GM19238 (cell line): ENCODE measurements at regions not wholly inside any gene's neighbourhood (a gene's known extent, or its start where the extent isn't known, plus 50 kb on each side); places are given as distances from the start of the nearest gene placed in this dataset.
"Not testable (repeated sequence)": the region's sequence is repeated elsewhere in the genome, so short reads cannot be mapped to it uniquely, and the experiment has no call there.

ENCODE experiments used
- DNase-seq: peaks from one replicate; pipeline ENCODE4 v3.0.0; 2011; ENCODE audit warnings: low spot score; ENCODE audit not compliant: insufficient read length

- no peak for DNase-seq
Measured at GRCh38 chr5:166091931-166092330, 2199.5 kb upstream of the WWC1 start.

GRCh38 chr5:166093312-166093711, 2198.1 kb upstream of the WWC1 start:
- DNase-seq = no peak

- DNase-seq = no peak
Measured at GRCh38 chr5:166102947-166103346, 2188.5 kb upstream of the WWC1 start.

GRCh38 chr5:166111021-166111420, 2180.4 kb upstream of the WWC1 start:
- DNase-seq = no peak

GRCh38 chr5:166117072-166118066, 2174.1 kb upstream of the WWC1 start:
- no peak for DNase-seq

GRCh38 chr5:166119506-166119905, 2171.9 kb upstream of the WWC1 start:
- no peak for DNase-seq

- DNase-seq = no peak
Measured at GRCh38 chr5:166123717-166124116, 2167.7 kb upstream of the WWC1 start.

GRCh38 chr5:166127766-166128570, 2163.5 kb upstream of the WWC1 start:
- no peak for DNase-seq

GRCh38 chr5:166145107-166145506, 2146.3 kb upstream of the WWC1 start:
- DNase-seq = not testable (repeated sequence)

GRCh38 chr5:166163996-166164610, 2127.3 kb upstream of the WWC1 start:
- DNase-seq = no peak

- DNase-seq = no peak
Measured at GRCh38 chr5:166165596-166165995, 2125.8 kb upstream of the WWC1 start.

GRCh38 chr5:166166071-166166470, 2125.4 kb upstream of the WWC1 start:
- DNase-seq = no peak

- DNase-seq = no peak
Measured at GRCh38 chr5:166172597-166172996, 2118.8 kb upstream of the WWC1 start.

- no peak for DNase-seq
Measured at GRCh38 chr5:166178411-166179080, 2112.9 kb upstream of the WWC1 start.

GRCh38 chr5:166185185-166185584, 2106.3 kb upstream of the WWC1 start:
- DNase-seq = no peak

- no peak for DNase-seq
Measured at GRCh38 chr5:166188501-166189325, 2102.7 kb upstream of the WWC1 start.

- DNase-seq = no peak
Measured at GRCh38 chr5:166192696-166193095, 2098.7 kb upstream of the WWC1 start.

GRCh38 chr5:166195981-166196380, 2095.5 kb upstream of the WWC1 start:
- no peak for DNase-seq

- no peak for DNase-seq
Measured at GRCh38 chr5:166200532-166200931, 2090.9 kb upstream of the WWC1 start.

- no peak for DNase-seq
Measured at GRCh38 chr5:166211640-166212039, 2079.8 kb upstream of the WWC1 start.
